ENCODE measurements at regions not wholly inside any gene's neighbourhood (a gene's known extent, or its start where the extent isn't known, plus 50 kb on each side); places are given as distances from the start of the nearest gene placed in this dataset.

DNA sequence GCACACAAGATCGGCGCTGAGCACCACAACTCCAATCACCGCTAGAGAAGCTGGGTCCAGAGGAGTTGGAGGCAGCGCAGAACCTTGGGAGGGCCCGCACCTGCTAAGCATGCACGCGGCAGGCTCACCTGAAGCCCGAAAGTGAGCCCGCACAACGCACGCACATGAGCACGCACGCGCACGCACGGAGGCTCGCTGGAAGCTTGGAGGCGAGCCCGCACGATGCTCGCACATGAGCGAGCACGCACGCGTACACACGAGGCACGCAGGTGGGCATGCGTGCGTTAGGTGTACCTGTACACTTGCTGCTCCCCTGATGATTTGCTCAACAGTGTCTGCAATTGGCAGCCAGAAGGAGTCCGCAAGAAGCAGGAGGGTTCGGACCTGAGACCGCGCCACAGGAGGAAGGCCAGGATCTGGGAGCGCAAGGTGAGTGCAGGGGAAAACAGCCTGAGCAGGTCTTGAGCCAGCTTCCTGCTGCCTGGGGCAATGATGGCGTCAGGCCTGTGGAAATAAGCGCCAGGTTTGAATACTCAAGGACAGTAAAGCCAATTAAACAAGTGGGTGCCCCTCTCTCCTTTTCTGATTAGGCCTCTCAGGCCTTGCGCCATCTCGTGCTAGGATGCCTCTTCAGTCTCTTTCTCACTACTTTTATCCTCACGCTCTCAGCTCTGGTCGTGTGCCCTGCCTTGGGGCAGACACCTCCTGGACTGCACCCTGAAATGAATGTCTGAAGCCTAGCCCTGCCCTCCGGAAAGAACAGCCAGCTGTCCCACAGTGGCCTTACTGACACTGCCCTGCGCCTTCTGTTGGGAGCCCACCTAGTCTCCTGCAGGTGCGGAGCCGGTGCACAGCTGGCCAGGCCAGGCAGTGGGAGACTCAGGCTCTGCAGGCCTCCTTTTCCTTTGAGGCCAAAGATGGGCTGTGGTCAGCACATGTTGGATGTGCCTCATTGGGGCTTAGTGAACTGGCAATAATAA is 340.4 kb downstream of the CDC5L start:
- no CpG with 5 or more reads among the region's 44 CpGs for WGBS (ENCODE audit: extremely low coverage, insufficient coverage, insufficient read length)

DNA sequence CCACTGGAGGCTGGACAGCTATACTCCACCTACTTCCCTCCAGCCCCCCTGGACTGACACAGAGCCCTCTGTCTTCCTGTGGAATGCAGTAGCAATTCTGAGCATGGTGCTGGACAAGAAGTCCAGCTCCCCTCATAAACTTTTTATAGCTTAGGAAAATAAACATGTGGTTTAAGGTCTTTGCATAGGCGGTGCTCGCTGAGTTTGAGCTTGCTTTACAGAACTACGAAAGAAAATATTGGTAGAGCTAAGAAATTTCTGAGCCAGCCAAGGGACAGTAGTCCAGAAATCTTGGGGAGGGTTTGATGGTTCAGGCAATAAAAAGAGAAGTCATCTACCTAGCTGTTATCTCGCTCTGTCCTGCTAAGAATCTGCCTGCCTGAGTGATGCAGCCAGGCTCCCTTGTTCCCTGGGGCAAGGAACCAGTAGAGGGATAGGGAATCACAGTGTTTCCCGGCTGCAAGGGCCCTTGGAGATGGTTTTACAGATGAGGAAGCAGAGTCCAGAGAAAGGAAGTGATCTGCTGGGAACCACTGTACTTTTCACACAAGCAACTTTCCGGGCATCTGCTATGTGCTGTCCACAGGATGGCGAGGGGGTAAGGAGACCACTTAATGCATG is 343.4 kb downstream of the CDC5L start:
- Histone ChIP-seq H3K9me3 (ENCODE audit: insufficient read depth, low read depth, low read length) (no peaks in the 10 kb centered on the region), H3K18ac (ENCODE audit: low read length) (no peak overlapping the region), H3K14ac (ENCODE audit: low read length) (no peak overlapping the region), H2AK5ac (ENCODE audit: low read length) (no peak overlapping the region), H2AFZ (ENCODE audit: insufficient read depth, low read length, poor library complexity) (no peak overlapping the region), H3K9ac (ENCODE audit: low read length) (no peak overlapping the region), H4K12ac (ENCODE audit: low read depth, low read length) (no peak overlapping the region), H2BK12ac (ENCODE audit: low read length) (no peak overlapping the region), H3K4me3 (ENCODE audit: low read depth, low read length) (no peak overlapping the region), H3K23ac (ENCODE audit: low read length) (no peak overlapping the region), H2BK120ac (ENCODE audit: insufficient read depth, low read length, poor library complexity) (no peak overlapping the region), H4K8ac (ENCODE audit: low read depth, low read length) (no peak overlapping the region), H4K91ac (ENCODE audit: low read depth, low read length) (no peak overlapping the region), H3K27me3 (ENCODE audit: insufficient read depth, low read length) (no peaks in the 10 kb centered on the region), H3K79me2 (ENCODE audit: control insufficient read depth, insufficient read depth, low read length, poor library complexity) (no peaks in the 10 kb centered on the region), H3K4me1 (ENCODE audit: control insufficient read depth in 1 of 2, insufficient read depth in 2 of 2, low read length in 2 of 2) (peaks cover 7 to 11% of the 10 kb centered on the region in 2 experiments), H3K4ac (ENCODE audit: low read depth, low read length) (no peak overlapping the region), H3K79me1 (ENCODE audit: low read length) (no peaks in the 10 kb centered on the region), H3K27ac (ENCODE audit: low read depth, low read length) (no peak overlapping the region), H3K36me3 (ENCODE audit: control insufficient read depth in 1 of 2, insufficient read depth in 2 of 2, low read length in 2 of 2) (no peaks in the 10 kb centered on the region), H2BK5ac (ENCODE audit: low read depth, low read length, poor library complexity) (no peak overlapping the region), H3K4me2 (ENCODE audit: low read length) (no peak overlapping the region)
- no peak for DNase-seq
- no CpG with 5 or more reads among the region's 7 CpGs for WGBS (ENCODE audit: extremely low coverage, insufficient coverage, insufficient read length)

More for the DNA sequence above, 340.4 kb downstream of the CDC5L start:
- no peak overlapping the region for H3K18ac ChIP-seq (ENCODE audit: low read length)
- H3K4me3 ChIP-seq (ENCODE audit: low read depth, low read length) = no peak overlapping the region
- H2AK5ac ChIP-seq (ENCODE audit: low read length) = no peak overlapping the region
- H2BK120ac ChIP-seq (ENCODE audit: insufficient read depth, low read length, poor library complexity) = no peak overlapping the region
- no peak overlapping the region for H2AFZ ChIP-seq (ENCODE audit: insufficient read depth, low read length, poor library complexity)
- H3K79me1 ChIP-seq (ENCODE audit: low read length) = no peaks in the 10 kb centered on the region
- no peaks in the 10 kb centered on the region for H3K36me3 ChIP-seq (ENCODE audit: control insufficient read depth in 1 of 2, insufficient read depth in 2 of 2, low read length in 2 of 2)
- no peak overlapping the region for H3K14ac ChIP-seq (ENCODE audit: low read length)
- H3K4me1 ChIP-seq (ENCODE audit: control insufficient read depth in 1 of 2, insufficient read depth in 2 of 2, low read length in 2 of 2) = peaks cover 7 to 14% of the 10 kb centered on the region in 2 experiments
- H3K23ac ChIP-seq (ENCODE audit: low read length) = no peak overlapping the region
- H4K12ac ChIP-seq (ENCODE audit: low read depth, low read length) = no peak overlapping the region
- no peak overlapping the region for H3K9ac ChIP-seq (ENCODE audit: low read length)
- no peak overlapping the region for H4K91ac ChIP-seq (ENCODE audit: low read depth, low read length)
- no peaks in the 10 kb centered on the region for H3K79me2 ChIP-seq (ENCODE audit: control insufficient read depth, insufficient read depth, low read length, poor library complexity)
- H3K9me3 ChIP-seq (ENCODE audit: insufficient read depth, low read depth, low read length) = no peaks in the 10 kb centered on the region
- no peak overlapping the region for H3K4me2 ChIP-seq (ENCODE audit: low read length)
- H3K4ac ChIP-seq (ENCODE audit: low read depth, low read length) = no peak overlapping the region
- H2BK5ac ChIP-seq (ENCODE audit: low read depth, low read length, poor library complexity) = no peak overlapping the region
- no peak overlapping the region for H3K27ac ChIP-seq (ENCODE audit: low read depth, low read length)
- DNase-seq = peak; percentile 53 to 73
- H3K27me3 ChIP-seq (ENCODE audit: insufficient read depth, low read length) = no peaks in the 10 kb centered on the region
- no peak overlapping the region for H2BK12ac ChIP-seq (ENCODE audit: low read length)
- H4K8ac ChIP-seq (ENCODE audit: low read depth, low read length) = no peak overlapping the region

DNA sequence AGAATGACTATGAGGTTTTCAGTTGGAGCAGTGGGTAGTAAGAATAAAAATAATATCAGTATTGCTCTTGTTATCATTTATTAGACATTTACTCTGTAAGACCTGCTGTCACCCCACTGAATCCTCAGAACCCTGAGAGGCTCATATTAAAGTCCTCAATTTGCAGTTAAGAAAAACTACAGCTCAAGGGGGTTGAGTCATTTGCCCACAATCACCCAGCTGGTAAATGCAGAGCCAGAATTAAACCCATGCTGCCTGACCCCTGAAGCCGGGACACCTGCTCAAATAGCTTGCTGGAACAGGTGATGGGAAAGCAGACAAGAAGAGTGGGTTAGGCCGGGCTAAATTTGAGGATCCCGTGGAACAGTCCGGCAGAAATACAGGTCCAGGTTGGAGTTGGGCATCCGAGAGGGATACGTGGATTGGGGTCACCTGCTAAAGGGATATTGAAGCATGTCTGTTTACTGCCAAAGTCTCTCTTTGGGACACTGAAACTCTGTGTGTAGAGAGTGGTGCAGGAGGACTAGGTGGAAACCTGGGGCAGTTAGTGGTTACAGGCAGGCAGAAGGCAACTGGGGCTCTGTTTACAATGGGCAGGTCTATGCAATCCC is 344.1 kb downstream of the CDC5L start:
- DNase-seq = no peak
- no peak overlapping the region for H2BK5ac ChIP-seq (ENCODE audit: low read depth, low read length, poor library complexity)
- H2BK120ac ChIP-seq (ENCODE audit: insufficient read depth, low read length, poor library complexity) = no peak overlapping the region
- no peak overlapping the region for H3K18ac ChIP-seq (ENCODE audit: low read length)
- no peak overlapping the region for H4K91ac ChIP-seq (ENCODE audit: low read depth, low read length)
- H3K14ac ChIP-seq (ENCODE audit: low read length) = no peak overlapping the region
- H4K8ac ChIP-seq (ENCODE audit: low read depth, low read length) = no peak overlapping the region
- no peak overlapping the region for H2AFZ ChIP-seq (ENCODE audit: insufficient read depth, low read length, poor library complexity)
- no CpG with 5 or more reads among the region's 6 CpGs for WGBS (ENCODE audit: extremely low coverage, insufficient coverage, insufficient read length)
- no peak overlapping the region for H3K4ac ChIP-seq (ENCODE audit: low read depth, low read length)
- no peak overlapping the region for H3K9ac ChIP-seq (ENCODE audit: low read length)
- H3K79me2 ChIP-seq (ENCODE audit: control insufficient read depth, insufficient read depth, low read length, poor library complexity) = no peaks in the 10 kb centered on the region
- H3K27ac ChIP-seq (ENCODE audit: low read depth, low read length) = no peak overlapping the region
- no peak overlapping the region for H2BK12ac ChIP-seq (ENCODE audit: low read length)
- no peaks in the 10 kb centered on the region for H3K9me3 ChIP-seq (ENCODE audit: insufficient read depth, low read depth, low read length)
- no peaks in the 10 kb centered on the region for H3K36me3 ChIP-seq (ENCODE audit: control insufficient read depth in 1 of 2, insufficient read depth in 2 of 2, low read length in 2 of 2)
- peaks cover 7 to 11% of the 10 kb centered on the region in 2 experiments for H3K4me1 ChIP-seq (ENCODE audit: control insufficient read depth in 1 of 2, insufficient read depth in 2 of 2, low read length in 2 of 2)
- no peak overlapping the region for H3K4me2 ChIP-seq (ENCODE audit: low read length)
- H3K27me3 ChIP-seq (ENCODE audit: insufficient read depth, low read length) = no peaks in the 10 kb centered on the region
- no peak overlapping the region for H3K4me3 ChIP-seq (ENCODE audit: low read depth, low read length)
- no peak overlapping the region for H3K23ac ChIP-seq (ENCODE audit: low read length)
- H3K79me1 ChIP-seq (ENCODE audit: low read length) = no peaks in the 10 kb centered on the region
- no peak overlapping the region for H4K12ac ChIP-seq (ENCODE audit: low read depth, low read length)
- H2AK5ac ChIP-seq (ENCODE audit: low read length) = no peak overlapping the region

DNA sequence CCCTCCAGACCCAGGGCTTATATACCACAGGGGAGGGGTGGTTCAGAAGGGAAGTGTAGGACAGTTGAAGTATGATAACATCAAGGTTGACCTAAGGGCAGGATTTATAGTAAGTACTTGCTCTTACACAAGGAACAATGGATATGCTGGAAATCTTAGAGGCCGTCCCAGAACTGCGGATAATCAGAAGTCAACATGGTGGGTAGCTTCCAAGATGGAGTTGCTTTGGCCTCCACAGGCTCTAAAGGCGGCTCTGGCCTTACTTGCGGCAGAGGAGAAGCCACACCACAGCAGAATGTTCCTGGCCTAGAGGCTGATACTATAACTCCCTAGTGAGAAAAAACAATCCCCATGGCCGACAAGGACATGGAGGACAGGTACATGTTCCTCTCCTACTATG is 344.7 kb downstream of the CDC5L start:
- Histone ChIP-seq H3K27ac (ENCODE audit: low read depth, low read length) (no peak overlapping the region), H3K14ac (ENCODE audit: low read length) (no peak overlapping the region)

More for the DNA sequence above, 344.7 kb downstream of the CDC5L start:
- Histone ChIP-seq H3K27me3 (ENCODE audit: insufficient read depth, low read length) (no peaks in the 10 kb centered on the region), H4K8ac (ENCODE audit: low read depth, low read length) (no peak overlapping the region), H3K18ac (ENCODE audit: low read length) (no peak overlapping the region), H3K4me3 (ENCODE audit: low read depth, low read length) (no peak overlapping the region), H2BK120ac (ENCODE audit: insufficient read depth, low read length, poor library complexity) (no peak overlapping the region), H3K36me3 (ENCODE audit: control insufficient read depth in 1 of 2, insufficient read depth in 2 of 2, low read length in 2 of 2) (no peaks in the 10 kb centered on the region), H3K4ac (ENCODE audit: low read depth, low read length) (no peak overlapping the region), H2BK5ac (ENCODE audit: low read depth, low read length, poor library complexity) (no peak overlapping the region), H3K79me1 (ENCODE audit: low read length) (no peaks in the 10 kb centered on the region), H4K91ac (ENCODE audit: low read depth, low read length) (no peak overlapping the region), H2AFZ (ENCODE audit: insufficient read depth, low read length, poor library complexity) (no peak overlapping the region), H3K9ac (ENCODE audit: low read length) (no peak overlapping the region), H4K12ac (ENCODE audit: low read depth, low read length) (no peak overlapping the region), H3K23ac (ENCODE audit: low read length) (no peak overlapping the region), H2BK12ac (ENCODE audit: low read length) (no peak overlapping the region), H2AK5ac (ENCODE audit: low read length) (no peak overlapping the region), H3K79me2 (ENCODE audit: control insufficient read depth, insufficient read depth, low read length, poor library complexity) (no peaks in the 10 kb centered on the region), H3K4me1 (ENCODE audit: control insufficient read depth in 1 of 2, insufficient read depth in 2 of 2, low read length in 2 of 2) (peaks cover 7 to 11% of the 10 kb centered on the region in 2 experiments), H3K4me2 (ENCODE audit: low read length) (no peak overlapping the region), H3K9me3 (ENCODE audit: insufficient read depth, low read depth, low read length) (no peaks in the 10 kb centered on the region)
- no peak for DNase-seq
- no CpG with 5 or more reads among the region's 5 CpGs for WGBS (ENCODE audit: extremely low coverage, insufficient coverage, insufficient read length)

All from trophoblast cell (in vitro differentiated cells and primary cell).